Neural progenitor cell (in vitro differentiated cells): ENCODE measurements at regions not wholly inside any gene's neighbourhood (a gene's known extent, or its start where the extent isn't known, plus 50 kb on each side); places are given as distances from the start of the nearest gene placed in this dataset.

Source experiments
- DNase-seq: peaks from one replicate; pipeline ENCODE4 v3.0.0-alpha.2; 2016; ENCODE audit warnings: low spot score
- H2AFZ ChIP-seq: fragments of 200-600 bp; sonication (generic); replicated peaks from 2 replicates; pipeline ENCODE4 v1.6.1; 2016; ENCODE audit warnings: antibody characterized with exemption
- H3F3A ChIP-seq: fragments of 200-600 bp; sonication (generic); 2 replicates; pipeline ENCODE4 v1.6.1; 2016; ENCODE audit warnings: antibody characterized with exemption, low read depth
- H3K27ac ChIP-seq: fragments of 200-600 bp; sonication (generic); 2 replicates; pipeline ENCODE4 v1.5.1; 2016; ENCODE audit warnings: mild to moderate bottlenecking
- H3K27me3 ChIP-seq: fragments of 200-600 bp; sonication (generic); 2 replicates; pipeline ENCODE4 v1.6.1; 2016; ENCODE audit warnings: mild to moderate bottlenecking, moderate library complexity
- H3K36me3 ChIP-seq: fragments of 200-600 bp; sonication (generic); 2 replicates; pipeline ENCODE4 v1.5.1; 2016
- H3K4me1 ChIP-seq: fragments of 200-600 bp; sonication (generic); 2 replicates; pipeline ENCODE4 v1.6.1; 2016; ENCODE audit warnings: mixed run types
- H3K4me2 ChIP-seq: fragments of 200-600 bp; sonication (generic); 2 replicates; pipeline ENCODE4 v1.6.1; 2016
- H3K4me3 ChIP-seq: fragments of 200-600 bp; sonication (generic); 2 replicates; pipeline ENCODE4 v1.5.1; 2016
- H3K79me2 ChIP-seq: fragments of 200-600 bp; sonication (generic); 2 replicates; pipeline ENCODE4 v1.6.1; 2016; ENCODE audit warnings: low read depth
- H3K9ac ChIP-seq: fragments of 200-600 bp; sonication (generic); 2 replicates; pipeline ENCODE4 v1.6.1; 2016
- H3K9me3 ChIP-seq: fragments of 200-600 bp; sonication (generic); 2 replicates; pipeline ENCODE4 v1.5.1; 2016; ENCODE audit warnings: low read depth
- H4K20me1 ChIP-seq: fragments of 200-600 bp; sonication (generic); 2 replicates; pipeline ENCODE4 v1.6.1; 2016; ENCODE audit warnings: low read depth
- H3K27ac Mint-ChIP-seq: 3 replicates; pipeline ENCODE4 v1.8.0; 2021; ENCODE audit warnings: mixed read lengths
- H3K27me3 Mint-ChIP-seq: 2 replicates; pipeline ENCODE4 v1.8.0; 2022; ENCODE audit warnings: low read depth, mild to moderate bottlenecking, inconsistent platforms, moderate library complexity, mixed read lengths; ENCODE audit not compliant: insufficient read depth
- H3K36me3 Mint-ChIP-seq: 3 replicates; pipeline ENCODE4 v1.8.0; 2021; ENCODE audit warnings: mixed read lengths
- H3K4me1 Mint-ChIP-seq: 3 replicates; pipeline ENCODE4 v1.8.0; 2021; ENCODE audit warnings: mixed read lengths
- H3K4me3 Mint-ChIP-seq: 3 replicates; pipeline ENCODE4 v1.8.0; 2021; ENCODE audit warnings: mild to moderate bottlenecking, moderate library complexity, mixed read lengths
- H3K9me3 Mint-ChIP-seq: 3 replicates; pipeline ENCODE4 v1.8.0; 2020; ENCODE audit warnings: mixed read lengths
- EZH2 ChIP-seq: fragments of 200-600 bp; sonication (generic); IDR thresholded peaks from 2 replicates; pipeline ENCODE4 v1.6.1; 2017; ENCODE audit warnings: antibody characterized with exemption, mild to moderate bottlenecking, moderate library complexity
- EZH2phosphoT487 ChIP-seq: fragments of 200-600 bp; sonication (generic); IDR thresholded peaks from 2 replicates; pipeline ENCODE4 v1.6.1; 2017; ENCODE audit warnings: antibody characterized with exemption
- TF ChIP-seq, protein P1 (sequence below): fragments of 200-600 bp; sonication (generic); IDR thresholded peaks from 2 replicates; pipeline ENCODE4 v1.5.1; 2017; ENCODE audit warnings: antibody characterized with exemption, mild to moderate bottlenecking

DNA sequence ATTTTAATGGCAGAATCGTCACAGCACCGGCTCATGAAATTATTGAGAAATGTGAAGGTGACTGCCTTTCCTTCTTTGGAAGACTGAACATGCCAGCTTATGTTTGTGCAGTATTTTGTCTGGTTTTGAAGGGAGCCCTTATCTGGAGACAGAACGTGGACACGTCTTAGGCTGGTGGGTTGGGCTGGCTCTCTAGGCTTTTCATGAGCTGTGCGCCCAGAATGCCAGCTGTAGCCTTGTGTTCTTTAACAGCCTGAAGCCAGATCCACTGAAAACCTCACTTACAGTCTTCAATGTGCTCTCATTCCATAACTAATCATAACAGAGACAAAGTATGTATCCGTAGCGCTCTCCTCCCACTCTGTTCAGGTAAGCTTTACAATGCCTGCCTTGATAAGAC is 184.4 kb upstream of the HTR2A start:
- peak overlapping the region; percentile 4 for H3K27ac Mint-ChIP-seq
- peaks cover 6% of the 10 kb centered on the region for H3K4me1 ChIP-seq
- H3K36me3 ChIP-seq = no peaks in the 10 kb centered on the region
- no peaks in the 10 kb centered on the region for H4K20me1 ChIP-seq
- no peak overlapping the region for H3K27ac ChIP-seq
- H3K27me3 ChIP-seq = no peaks in the 10 kb centered on the region
- H3K36me3 Mint-ChIP-seq = no peaks in the 10 kb centered on the region
- TF ChIP-seq EZH2phosphoT487 = no peak
- TF ChIP-seq, protein P1, sequence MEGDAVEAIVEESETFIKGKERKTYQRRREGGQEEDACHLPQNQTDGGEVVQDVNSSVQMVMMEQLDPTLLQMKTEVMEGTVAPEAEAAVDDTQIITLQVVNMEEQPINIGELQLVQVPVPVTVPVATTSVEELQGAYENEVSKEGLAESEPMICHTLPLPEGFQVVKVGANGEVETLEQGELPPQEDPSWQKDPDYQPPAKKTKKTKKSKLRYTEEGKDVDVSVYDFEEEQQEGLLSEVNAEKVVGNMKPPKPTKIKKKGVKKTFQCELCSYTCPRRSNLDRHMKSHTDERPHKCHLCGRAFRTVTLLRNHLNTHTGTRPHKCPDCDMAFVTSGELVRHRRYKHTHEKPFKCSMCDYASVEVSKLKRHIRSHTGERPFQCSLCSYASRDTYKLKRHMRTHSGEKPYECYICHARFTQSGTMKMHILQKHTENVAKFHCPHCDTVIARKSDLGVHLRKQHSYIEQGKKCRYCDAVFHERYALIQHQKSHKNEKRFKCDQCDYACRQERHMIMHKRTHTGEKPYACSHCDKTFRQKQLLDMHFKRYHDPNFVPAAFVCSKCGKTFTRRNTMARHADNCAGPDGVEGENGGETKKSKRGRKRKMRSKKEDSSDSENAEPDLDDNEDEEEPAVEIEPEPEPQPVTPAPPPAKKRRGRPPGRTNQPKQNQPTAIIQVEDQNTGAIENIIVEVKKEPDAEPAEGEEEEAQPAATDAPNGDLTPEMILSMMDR = no peak
- TF ChIP-seq EZH2 = no peak
- H2AFZ ChIP-seq = peak overlapping the region; percentile 31
- H3K4me3 Mint-ChIP-seq = no peak overlapping the region
- H3K9me3 ChIP-seq = no peaks in the 10 kb centered on the region
- H3K4me3 ChIP-seq = no peak overlapping the region
- no peaks in the 10 kb centered on the region for H3K4me1 Mint-ChIP-seq
- no peak overlapping the region for H3K9ac ChIP-seq
- no peaks in the 10 kb centered on the region for H3K27me3 Mint-ChIP-seq
- no peaks in the 10 kb centered on the region for H3K9me3 Mint-ChIP-seq
- no peaks in the 10 kb centered on the region for H3F3A ChIP-seq
- no peak for DNase-seq
- H3K4me2 ChIP-seq = no peak overlapping the region
- H3K79me2 ChIP-seq = no peaks in the 10 kb centered on the region

DNA sequence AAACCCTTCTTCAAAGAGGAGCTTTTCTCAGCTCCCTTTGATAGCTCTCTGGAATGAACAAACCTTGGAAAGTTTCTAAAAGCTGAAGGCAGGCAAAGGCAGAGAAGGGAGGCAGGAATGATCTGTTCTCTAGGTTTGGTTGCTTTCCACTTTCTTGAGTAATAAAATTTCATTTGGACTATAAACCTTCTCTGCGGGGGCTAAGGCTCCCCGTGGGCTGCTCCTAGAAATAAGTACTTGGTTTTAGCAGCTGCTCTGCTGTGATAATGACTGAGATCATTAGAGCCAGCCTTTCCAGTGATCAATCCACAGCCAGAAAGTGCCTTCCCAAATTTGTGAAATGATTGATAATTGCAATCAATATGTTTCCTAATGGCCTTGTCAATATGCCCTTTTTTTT is 183.8 kb upstream of the HTR2A start:
- H3K4me3 ChIP-seq = no peak overlapping the region
- H3K27me3 ChIP-seq = no peaks in the 10 kb centered on the region
- DNase-seq = no peak
- H3K4me1 Mint-ChIP-seq = no peaks in the 10 kb centered on the region
- H3K27ac Mint-ChIP-seq = no peak overlapping the region
- H3K79me2 ChIP-seq = no peaks in the 10 kb centered on the region
- peaks cover 3% of the 10 kb centered on the region for H3K9me3 Mint-ChIP-seq
- no peaks in the 10 kb centered on the region for H3K9me3 ChIP-seq
- H3K9ac ChIP-seq = no peak overlapping the region
- no peak overlapping the region for H3K4me2 ChIP-seq
- no peaks in the 10 kb centered on the region for H3F3A ChIP-seq
- no peaks in the 10 kb centered on the region for H3K36me3 ChIP-seq
- no peak overlapping the region for H3K4me3 Mint-ChIP-seq
- no peaks in the 10 kb centered on the region for H3K27me3 Mint-ChIP-seq
- no peak for TF ChIP-seq EZH2phosphoT487
- no peak for TF ChIP-seq EZH2
- TF ChIP-seq, protein P1 = no peak
- H3K4me1 ChIP-seq = peaks cover 6% of the 10 kb centered on the region
- H4K20me1 ChIP-seq = no peaks in the 10 kb centered on the region
- no peak overlapping the region for H2AFZ ChIP-seq
- no peaks in the 10 kb centered on the region for H3K36me3 Mint-ChIP-seq
- no peak overlapping the region for H3K27ac ChIP-seq

DNA sequence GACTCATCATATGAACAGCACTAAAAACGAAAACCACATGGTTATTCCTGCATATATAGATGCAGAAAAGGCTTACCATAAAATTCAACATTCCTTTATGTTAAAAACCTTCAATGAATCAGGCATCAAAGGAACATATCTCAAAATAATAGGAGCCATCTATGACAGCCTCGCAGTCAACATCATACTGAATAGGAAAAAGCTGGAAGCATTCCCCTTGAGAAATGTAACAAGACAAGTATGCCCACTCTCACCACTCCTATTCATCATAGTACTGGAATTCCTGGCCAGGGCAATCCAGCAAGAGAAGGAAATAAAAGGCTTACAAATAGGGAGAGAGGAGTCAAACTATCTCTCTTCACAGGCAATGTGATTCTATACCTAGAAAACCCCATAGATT is 179.6 kb upstream of the HTR2A start:
- no peak overlapping the region for H3K9ac ChIP-seq
- H3K79me2 ChIP-seq = no peaks in the 10 kb centered on the region
- peaks cover 13% of the 10 kb centered on the region for H3K9me3 Mint-ChIP-seq
- H3F3A ChIP-seq = no peaks in the 10 kb centered on the region
- no peak overlapping the region for H3K4me3 Mint-ChIP-seq
- H3K4me3 ChIP-seq = no peak overlapping the region
- no peak overlapping the region for H2AFZ ChIP-seq
- no peaks in the 10 kb centered on the region for H3K27me3 ChIP-seq
- no peaks in the 10 kb centered on the region for H3K36me3 Mint-ChIP-seq
- no peak for TF ChIP-seq EZH2
- TF ChIP-seq, protein P1 = no peak
- no peak for TF ChIP-seq EZH2phosphoT487
- H3K36me3 ChIP-seq = no peaks in the 10 kb centered on the region
- H3K27ac ChIP-seq = no peak overlapping the region
- no peaks in the 10 kb centered on the region for H3K4me1 Mint-ChIP-seq
- no peaks in the 10 kb centered on the region for H3K27me3 Mint-ChIP-seq
- H4K20me1 ChIP-seq = no peaks in the 10 kb centered on the region
- no peaks in the 10 kb centered on the region for H3K4me1 ChIP-seq
- no peaks in the 10 kb centered on the region for H3K9me3 ChIP-seq
- H3K4me2 ChIP-seq = no peak overlapping the region
- no peak overlapping the region for H3K27ac Mint-ChIP-seq
- DNase-seq = no peak

DNA sequence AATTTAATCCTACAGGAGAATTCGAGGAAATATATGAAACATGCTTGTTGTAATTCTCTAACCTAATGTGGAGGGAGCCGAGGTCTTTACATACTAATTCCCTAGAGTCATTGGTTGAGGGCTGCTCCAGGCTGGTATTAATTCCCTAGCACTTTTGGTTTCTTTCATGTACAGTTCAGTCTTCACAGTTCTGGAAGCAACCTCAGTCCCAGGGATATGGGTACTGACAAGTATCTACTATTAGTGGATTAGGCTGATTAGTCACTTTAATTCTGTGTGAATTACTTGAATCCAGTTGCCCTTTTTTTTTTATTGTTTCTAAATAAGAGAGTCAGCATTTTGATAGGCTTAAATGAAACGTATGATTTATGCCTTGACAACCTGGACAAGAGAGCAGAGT is 172.3 kb upstream of the HTR2A start:
- H3K36me3 Mint-ChIP-seq = no peaks in the 10 kb centered on the region
- H3K79me2 ChIP-seq = no peaks in the 10 kb centered on the region
- H3K9ac ChIP-seq = no peak overlapping the region
- no peaks in the 10 kb centered on the region for H3K4me1 Mint-ChIP-seq
- TF ChIP-seq EZH2phosphoT487 = no peak
- no peak for TF ChIP-seq EZH2
- TF ChIP-seq, protein P1 = no peak
- H4K20me1 ChIP-seq = no peaks in the 10 kb centered on the region
- H3K9me3 ChIP-seq = no peaks in the 10 kb centered on the region
- no peak for DNase-seq
- H2AFZ ChIP-seq = no peak overlapping the region
- H3F3A ChIP-seq = no peaks in the 10 kb centered on the region
- H3K9me3 Mint-ChIP-seq = peaks cover 4% of the 10 kb centered on the region
- H3K4me2 ChIP-seq = no peak overlapping the region
- no peaks in the 10 kb centered on the region for H3K27me3 Mint-ChIP-seq
- no peaks in the 10 kb centered on the region for H3K27me3 ChIP-seq
- H3K4me1 ChIP-seq = peaks cover 3% of the 10 kb centered on the region
- no peak overlapping the region for H3K27ac ChIP-seq
- H3K36me3 ChIP-seq = no peaks in the 10 kb centered on the region
- no peak overlapping the region for H3K4me3 Mint-ChIP-seq
- H3K4me3 ChIP-seq = no peak overlapping the region
- H3K27ac Mint-ChIP-seq = no peak overlapping the region
